K562 (cell line): ENCODE measurements at regions not wholly inside any gene's neighbourhood (a gene's known extent, or its start where the extent isn't known, plus 50 kb on each side); places are given as distances from the start of the nearest gene placed in this dataset. TPM values are rescaled to one million over a fixed set of nuclear protein-coding genes. Genes with fewer than 3 reads are reported as not detected.

Experiments used
- small RNA-seq: library from RNA; depleted of rRNA; stranded (forward); fragments of <200 nt; gene quantifications from one replicate; pipeline ENCODE3, GENCODE V24; 2014

Small RNA genes lying in the stretch of these regions (small RNA-seq; reads per million reads assigned to genes)
- gene AC005588.1 (not detected), gene AC079809.1 (not detected)
